Muscle of back (tissue), 3 donors: ENCODE measurements at regions not wholly inside any gene's neighbourhood (a gene's known extent, or its start where the extent isn't known, plus 50 kb on each side); places are given as distances from the start of the nearest gene placed in this dataset.

Source experiments
- DNase-seq, 3 donors: peaks; one replicate each; pipeline versions ENCODE4 v3.0.0 to v3.0.0-alpha.2; 2013

GRCh38 chr16:82567175-82567574 is 59.6 kb upstream of the CDH13 start:
- DNase-seq, result no peak

GRCh38 chr16:82563401-82563800 is 63.4 kb upstream of the CDH13 start:
- no peak for DNase-seq

- DNase-seq, result no peak
Observed at GRCh38 chr16:82562183-82562683, 64.5 kb upstream of the CDH13 start.

- DNase-seq, result no peak
Observed at GRCh38 chr16:82560805-82561325, 65.9 kb upstream of the CDH13 start.

- DNase-seq, result no peak
Observed at GRCh38 chr16:82544378-82545160, 82.2 kb upstream of the CDH13 start.

GRCh38 chr16:82542714-82543113 is 84.1 kb upstream of the CDH13 start:
- DNase-seq, result no peak

- no peak for DNase-seq
Observed at GRCh38 chr16:82541103-82541502, 85.7 kb upstream of the CDH13 start.

GRCh38 chr16:82535764-82536163 is 91.0 kb upstream of the CDH13 start:
- DNase-seq, result no peak

GRCh38 chr16:82535262-82535661 is 91.5 kb upstream of the CDH13 start:
- no peak for DNase-seq

- no peak for DNase-seq
Observed at GRCh38 chr16:82533189-82533588, 93.6 kb upstream of the CDH13 start.

GRCh38 chr16:82530883-82531282 is 95.9 kb upstream of the CDH13 start:
- DNase-seq, result no peak

- DNase-seq, result no peak
Observed at GRCh38 chr16:82527101-82527500, 99.7 kb upstream of the CDH13 start.

- no peak for DNase-seq
Observed at GRCh38 chr16:82524976-82525375, 101.8 kb upstream of the CDH13 start.

- no peak for DNase-seq
Observed at GRCh38 chr16:82523815-82524214, 103.0 kb upstream of the CDH13 start.

GRCh38 chr16:82522026-82522425 is 104.7 kb upstream of the CDH13 start:
- peak in 2 of 3 donors; percentile 27 to 70 for DNase-seq

- no peak for DNase-seq
Observed at GRCh38 chr16:82518811-82519210, 108.0 kb upstream of the CDH13 start.

- DNase-seq, result no peak
Observed at GRCh38 chr16:82514262-82514661, 112.5 kb upstream of the CDH13 start.

GRCh38 chr16:82510789-82511305 is 115.9 kb upstream of the CDH13 start:
- no peak for DNase-seq

GRCh38 chr16:82509691-82510430 is 116.9 kb upstream of the CDH13 start:
- DNase-seq, result no peak

GRCh38 chr16:82506692-82507670 is 119.8 kb upstream of the CDH13 start:
- DNase-seq, result peak; percentile 29 to 75 (median 36)

GRCh38 chr16:82504836-82505235 is 121.9 kb upstream of the CDH13 start:
- peak in 2 of 3 donors; percentile 15 to 65 for DNase-seq
